ENCODE measurements at regions not wholly inside any gene's neighbourhood (a gene's known extent, or its start where the extent isn't known, plus 50 kb on each side); places are given as distances from the start of the nearest gene placed in this dataset.

GRCh38 chr17:33551075-33551474, 258.0 kb upstream of the ASIC2 start:
- H3K27ac Mint-ChIP-seq (ENCODE audit: unreplicated experiment): no peak overlapping the region
- H3K36me3 Mint-ChIP-seq (ENCODE audit: unreplicated experiment): no peaks in the 10 kb centered on the region
- DNase-seq (ENCODE audit: extremely low spot score, unreplicated experiment): no peak
- H3K27me3 Mint-ChIP-seq (ENCODE audit: unreplicated experiment): no peaks in the 10 kb centered on the region
- H3K9me3 Mint-ChIP-seq (ENCODE audit: unreplicated experiment): peaks cover 14% of the 10 kb centered on the region
- no peak overlapping the region for H3K4me3 Mint-ChIP-seq (ENCODE audit: unreplicated experiment)
- no peak for TF ChIP-seq CTCF (IDR thresholded peaks at IDR 0.05)
- no peaks in the 10 kb centered on the region for H3K4me1 Mint-ChIP-seq (ENCODE audit: unreplicated experiment)

- no peak for TF ChIP-seq CTCF (IDR thresholded peaks at IDR 0.05)
- Mint-ChIP-seq H3K4me1 (ENCODE audit: unreplicated experiment) (no peaks in the 10 kb centered on the region), H3K9me3 (ENCODE audit: unreplicated experiment) (peaks cover 18% of the 10 kb centered on the region), H3K36me3 (ENCODE audit: unreplicated experiment) (no peaks in the 10 kb centered on the region), H3K27me3 (ENCODE audit: unreplicated experiment) (no peaks in the 10 kb centered on the region), H3K27ac (ENCODE audit: unreplicated experiment) (no peak overlapping the region), H3K4me3 (ENCODE audit: unreplicated experiment) (no peak overlapping the region)
- DNase-seq (ENCODE audit: extremely low spot score, unreplicated experiment): no peak
Measured at GRCh38 chr17:33551911-33552310, 258.8 kb upstream of the ASIC2 start.

- Mint-ChIP-seq H3K4me1 (ENCODE audit: unreplicated experiment) (peaks cover 2% of the 10 kb centered on the region), H3K4me3 (ENCODE audit: unreplicated experiment) (no peak overlapping the region), H3K27ac (ENCODE audit: unreplicated experiment) (no peak overlapping the region), H3K27me3 (ENCODE audit: unreplicated experiment) (no peaks in the 10 kb centered on the region), H3K36me3 (ENCODE audit: unreplicated experiment) (no peaks in the 10 kb centered on the region), H3K9me3 (ENCODE audit: unreplicated experiment) (peaks cover 44% of the 10 kb centered on the region)
- TF ChIP-seq CTCF (IDR thresholded peaks at IDR 0.05): no peak
- DNase-seq (ENCODE audit: extremely low spot score, unreplicated experiment): no peak
Measured at GRCh38 chr17:33560165-33560564, 267.1 kb upstream of the ASIC2 start.

GRCh38 chr17:33560871-33561270, 267.8 kb upstream of the ASIC2 start:
- peaks cover 44% of the 10 kb centered on the region for H3K9me3 Mint-ChIP-seq (ENCODE audit: unreplicated experiment)
- H3K27me3 Mint-ChIP-seq (ENCODE audit: unreplicated experiment): no peaks in the 10 kb centered on the region
- TF ChIP-seq CTCF (IDR thresholded peaks at IDR 0.05): no peak
- H3K4me1 Mint-ChIP-seq (ENCODE audit: unreplicated experiment): peaks cover 2% of the 10 kb centered on the region
- no peak for DNase-seq (ENCODE audit: extremely low spot score, unreplicated experiment)
- no peak overlapping the region for H3K27ac Mint-ChIP-seq (ENCODE audit: unreplicated experiment)
- H3K36me3 Mint-ChIP-seq (ENCODE audit: unreplicated experiment): no peaks in the 10 kb centered on the region
- no peak overlapping the region for H3K4me3 Mint-ChIP-seq (ENCODE audit: unreplicated experiment)

- no peaks in the 10 kb centered on the region for H3K36me3 Mint-ChIP-seq (ENCODE audit: unreplicated experiment)
- H3K27me3 Mint-ChIP-seq (ENCODE audit: unreplicated experiment): no peaks in the 10 kb centered on the region
- no peak overlapping the region for H3K4me3 Mint-ChIP-seq (ENCODE audit: unreplicated experiment)
- DNase-seq (ENCODE audit: extremely low spot score, unreplicated experiment): no peak
- no peak for TF ChIP-seq CTCF (IDR thresholded peaks at IDR 0.05)
- peaks cover 51% of the 10 kb centered on the region for H3K9me3 Mint-ChIP-seq (ENCODE audit: unreplicated experiment)
- H3K4me1 Mint-ChIP-seq (ENCODE audit: unreplicated experiment): peaks cover 2% of the 10 kb centered on the region
- H3K27ac Mint-ChIP-seq (ENCODE audit: unreplicated experiment): no peak overlapping the region
Measured at GRCh38 chr17:33561569-33562334, 268.7 kb upstream of the ASIC2 start.

All from osteocyte (in vitro differentiated cells).